Spleen (tissue), 7 donors: ENCODE measurements at regions not wholly inside any gene's neighbourhood (a gene's known extent, or its start where the extent isn't known, plus 50 kb on each side); places are given as distances from the start of the nearest gene placed in this dataset.

Source experiments
- POLR2A ChIP-seq, 3 donors: fragments of 450-650 bp; IDR thresholded peaks; one replicate each; pipeline ENCODE4 v1.5.1; 2017; ENCODE audit warnings: antibody characterized with exemption in 3 of 3, mild to moderate bottlenecking in 1 of 3
- POLR2AphosphoS5 ChIP-seq, 3 donors: sonication (generic); formaldehyde crosslinking; IDR thresholded peaks; one replicate each; pipeline ENCODE4 v1.5.1; 2017; ENCODE audit warnings: antibody characterized with exemption in 3 of 3
- TF ChIP-seq, protein P1 (sequence below), 11 experiments: fragments of 200-600 bp in 7 of 11; fragments of 450-650 bp in 4 of 11; sonication (generic) in 4 of 11; IDR thresholded peaks in 8 of 11; conservative IDR thresholded peaks in 3 of 11; 1 replicate in 7 of 11; 2 replicates in 4 of 11; pipeline versions ENCODE4 v1.4.0 to v1.8.0; 2016 to 2021; ENCODE audit warnings: antibody characterized with exemption in 11 of 11, inconsistent platforms in 4 of 11, mild to moderate bottlenecking in 1 of 11
- donor health status: DM: no; HTN: no; CAD: no; lungs with moderate emphysema.
- donor health status: DM: no; HTN: no; CAD: no.
- donor health status: DM: no; HTN: no; CAD: no.

DNA sequence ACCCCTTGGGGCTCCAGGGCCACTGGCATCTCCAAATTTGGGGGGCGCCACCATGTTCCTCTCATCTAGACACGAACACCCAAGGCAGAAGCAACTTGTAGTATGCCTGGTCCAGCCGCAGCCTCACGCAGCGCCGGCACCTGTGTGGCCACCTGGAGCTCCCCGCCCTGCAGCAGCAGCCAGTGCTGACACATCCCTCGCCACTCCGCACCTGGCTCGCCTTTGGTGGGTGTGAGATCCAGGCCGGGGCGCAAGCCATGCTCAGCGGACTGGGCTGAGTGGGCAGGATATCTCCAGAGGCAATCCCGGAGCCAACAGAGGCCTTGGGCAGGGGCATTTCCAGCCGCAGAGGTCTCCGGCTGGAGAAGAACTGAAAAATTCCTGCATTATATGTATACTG lies 1563.7 kb downstream of the NCAM2 start:
- no peak for TF ChIP-seq POLR2AphosphoS5 (IDR thresholded peaks at IDR 0.05)
- TF ChIP-seq, protein P1, sequence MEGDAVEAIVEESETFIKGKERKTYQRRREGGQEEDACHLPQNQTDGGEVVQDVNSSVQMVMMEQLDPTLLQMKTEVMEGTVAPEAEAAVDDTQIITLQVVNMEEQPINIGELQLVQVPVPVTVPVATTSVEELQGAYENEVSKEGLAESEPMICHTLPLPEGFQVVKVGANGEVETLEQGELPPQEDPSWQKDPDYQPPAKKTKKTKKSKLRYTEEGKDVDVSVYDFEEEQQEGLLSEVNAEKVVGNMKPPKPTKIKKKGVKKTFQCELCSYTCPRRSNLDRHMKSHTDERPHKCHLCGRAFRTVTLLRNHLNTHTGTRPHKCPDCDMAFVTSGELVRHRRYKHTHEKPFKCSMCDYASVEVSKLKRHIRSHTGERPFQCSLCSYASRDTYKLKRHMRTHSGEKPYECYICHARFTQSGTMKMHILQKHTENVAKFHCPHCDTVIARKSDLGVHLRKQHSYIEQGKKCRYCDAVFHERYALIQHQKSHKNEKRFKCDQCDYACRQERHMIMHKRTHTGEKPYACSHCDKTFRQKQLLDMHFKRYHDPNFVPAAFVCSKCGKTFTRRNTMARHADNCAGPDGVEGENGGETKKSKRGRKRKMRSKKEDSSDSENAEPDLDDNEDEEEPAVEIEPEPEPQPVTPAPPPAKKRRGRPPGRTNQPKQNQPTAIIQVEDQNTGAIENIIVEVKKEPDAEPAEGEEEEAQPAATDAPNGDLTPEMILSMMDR (IDR thresholded peaks at IDR 0.05 in 8 of 11, conservative IDR thresholded peaks at IDR 0.05 in 3 of 11): no peak
- no peak for TF ChIP-seq POLR2A (IDR thresholded peaks at IDR 0.05)
